ENCODE measurements at regions not wholly inside any gene's neighbourhood (a gene's known extent, or its start where the extent isn't known, plus 50 kb on each side); places are given as distances from the start of the nearest gene placed in this dataset.

DNA sequence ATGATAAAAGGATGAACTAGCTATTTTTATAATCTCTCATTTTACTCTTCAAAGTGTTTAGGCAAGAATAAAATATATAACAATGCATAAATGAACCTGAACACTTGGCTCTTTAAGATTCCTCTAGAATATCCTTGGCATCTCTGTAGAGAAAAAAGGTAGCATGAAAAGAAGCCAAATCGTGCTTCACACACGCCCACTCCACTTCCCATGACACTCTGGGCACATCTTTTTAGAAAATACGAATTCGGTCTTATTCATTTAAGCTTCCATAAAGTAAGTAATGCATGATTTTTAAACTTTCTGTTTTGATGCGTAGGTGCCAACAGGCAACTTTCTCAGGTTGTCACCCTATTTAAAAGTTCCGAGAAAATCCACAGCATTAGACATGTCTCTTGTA lies 73.6 kb upstream of the SORBS2 start:
- TF ChIP-seq, protein P1, sequence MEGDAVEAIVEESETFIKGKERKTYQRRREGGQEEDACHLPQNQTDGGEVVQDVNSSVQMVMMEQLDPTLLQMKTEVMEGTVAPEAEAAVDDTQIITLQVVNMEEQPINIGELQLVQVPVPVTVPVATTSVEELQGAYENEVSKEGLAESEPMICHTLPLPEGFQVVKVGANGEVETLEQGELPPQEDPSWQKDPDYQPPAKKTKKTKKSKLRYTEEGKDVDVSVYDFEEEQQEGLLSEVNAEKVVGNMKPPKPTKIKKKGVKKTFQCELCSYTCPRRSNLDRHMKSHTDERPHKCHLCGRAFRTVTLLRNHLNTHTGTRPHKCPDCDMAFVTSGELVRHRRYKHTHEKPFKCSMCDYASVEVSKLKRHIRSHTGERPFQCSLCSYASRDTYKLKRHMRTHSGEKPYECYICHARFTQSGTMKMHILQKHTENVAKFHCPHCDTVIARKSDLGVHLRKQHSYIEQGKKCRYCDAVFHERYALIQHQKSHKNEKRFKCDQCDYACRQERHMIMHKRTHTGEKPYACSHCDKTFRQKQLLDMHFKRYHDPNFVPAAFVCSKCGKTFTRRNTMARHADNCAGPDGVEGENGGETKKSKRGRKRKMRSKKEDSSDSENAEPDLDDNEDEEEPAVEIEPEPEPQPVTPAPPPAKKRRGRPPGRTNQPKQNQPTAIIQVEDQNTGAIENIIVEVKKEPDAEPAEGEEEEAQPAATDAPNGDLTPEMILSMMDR (IDR thresholded peaks at IDR 0.05), result no peak
- TF ChIP-seq POLR2AphosphoS5 (IDR thresholded peaks at IDR 0.05), result no peak
